Neuronal stem cell (in vitro differentiated cells): ENCODE measurements at regions not wholly inside any gene's neighbourhood (a gene's known extent, or its start where the extent isn't known, plus 50 kb on each side); places are given as distances from the start of the nearest gene placed in this dataset.

Source experiments
- DNase-seq: peaks from one replicate; pipeline ENCODE4 v3.0.0-alpha.2; 2013; ENCODE audit warnings: low spot score
- H2AFZ ChIP-seq: one replicate; pipeline ENCODE4 v1.6.1; 2013; ENCODE audit warnings: mild to moderate bottlenecking, low read length, inconsistent platforms
- H2AK5ac ChIP-seq: 2 replicates; pipeline ENCODE4 v1.6.1; 2013; ENCODE audit warnings: low read depth, mild to moderate bottlenecking, inconsistent platforms, low read length, moderate library complexity, mixed read lengths
- H2BK120ac ChIP-seq: 2 replicates; pipeline ENCODE4 v1.6.1; 2013; ENCODE audit warnings: low read depth, mild to moderate bottlenecking, inconsistent platforms, low read length, moderate library complexity, mixed read lengths
- H2BK12ac ChIP-seq: one replicate; pipeline ENCODE4 v1.6.1; 2013; ENCODE audit warnings: low read length, inconsistent platforms
- H2BK15ac ChIP-seq: 2 replicates; pipeline ENCODE4 v1.6.1; 2013; ENCODE audit warnings: mild to moderate bottlenecking, low read length, inconsistent platforms, mixed read lengths
- H2BK5ac ChIP-seq: one replicate; pipeline ENCODE4 v1.6.1; 2013; ENCODE audit warnings: inconsistent platforms, mild to moderate bottlenecking, low read length, moderate library complexity
- H3K14ac ChIP-seq: one replicate; pipeline ENCODE4 v1.6.1; 2013; ENCODE audit warnings: low read length, inconsistent platforms
- H3K18ac ChIP-seq: 2 replicates; pipeline ENCODE4 v1.6.1; 2013; ENCODE audit warnings: low read length, inconsistent platforms
- H3K23ac ChIP-seq: 2 replicates; pipeline ENCODE4 v1.6.1; 2013; ENCODE audit warnings: low read depth, mild to moderate bottlenecking, mixed read lengths, low read length, inconsistent platforms; ENCODE audit not compliant: poor library complexity
- H3K27ac ChIP-seq: replicated peaks from 3 replicates; pipeline ENCODE4 v1.5.1; 2013; ENCODE audit warnings: low read length, inconsistent platforms
- H3K27me3 ChIP-seq, 3 experiments: 2 replicates each; pipeline ENCODE4 v1.6.1; 2013; ENCODE audit warnings: low read length in 3 of 3, mild to moderate bottlenecking in 2 of 3, inconsistent platforms in 1 of 3, low read depth in 1 of 3, mixed read lengths in 1 of 3, moderate library complexity in 1 of 3; ENCODE audit not compliant: control insufficient read depth in 3 of 3, insufficient read depth in 3 of 3
- H3K36me3 ChIP-seq, 2 donors: replicated peaks in 1 of 2; 2 replicates each; pipeline ENCODE4 v1.6.1; 2013; ENCODE audit warnings: low read length in 2 of 2; ENCODE audit not compliant: control insufficient read depth in 2 of 2, insufficient read depth in 2 of 2
- H3K4ac ChIP-seq: 2 replicates; pipeline ENCODE4 v1.6.1; 2013; ENCODE audit warnings: inconsistent platforms, mild to moderate bottlenecking, low read length, moderate library complexity
- H3K4me1 ChIP-seq, 2 donors: 1 replicate in 1 of 2; 2 replicates in 1 of 2; pipeline ENCODE4 v1.6.1; 2013; ENCODE audit warnings: low read length in 2 of 2, low read depth in 1 of 2; ENCODE audit not compliant: control insufficient read depth in 2 of 2, insufficient read depth in 1 of 2
- H3K4me2 ChIP-seq: one replicate; pipeline ENCODE4 v1.6.1; 2013; ENCODE audit warnings: mild to moderate bottlenecking, low read length, inconsistent platforms; ENCODE audit not compliant: insufficient read depth, poor library complexity, severe bottlenecking
- H3K4me3 ChIP-seq, 2 donors: 2 replicates each; pipeline ENCODE4 v1.5.1; 2013; ENCODE audit warnings: low read length in 2 of 2, mild to moderate bottlenecking in 2 of 2, inconsistent platforms in 1 of 2, moderate library complexity in 1 of 2
- H3K79me1 ChIP-seq: one replicate; pipeline ENCODE4 v1.6.1; 2013; ENCODE audit warnings: low read depth, mild to moderate bottlenecking, inconsistent platforms, low read length, moderate library complexity
- H3K9ac ChIP-seq: one replicate; pipeline ENCODE4 v1.6.1; 2013; ENCODE audit warnings: mild to moderate bottlenecking, low read depth, low read length, inconsistent platforms; ENCODE audit not compliant: poor library complexity
- H3K9me3 ChIP-seq, 2 donors: replicated peaks in 1 of 2; 2 replicates each; pipeline versions ENCODE3 to v1.6.1; 2013; ENCODE audit warnings: low read length in 2 of 2, mild to moderate bottlenecking in 2 of 2, inconsistent platforms in 1 of 2, low read depth in 1 of 2, mixed read lengths in 1 of 2, moderate library complexity in 1 of 2; ENCODE audit not compliant: control insufficient read depth in 2 of 2, insufficient read depth in 1 of 2
- H4K8ac ChIP-seq: one replicate; pipeline ENCODE4 v1.6.1; 2013; ENCODE audit warnings: low read depth, mild to moderate bottlenecking, inconsistent platforms, low read length, moderate library complexity
- H4K91ac ChIP-seq: one replicate; pipeline ENCODE4 v1.6.1; 2013; ENCODE audit warnings: low read length, low read depth, mild to moderate bottlenecking, inconsistent platforms; ENCODE audit not compliant: poor library complexity
- WGBS, 2 donors: extraction: QIAGEN DNeasy Blood & Tissue Kit; methylation state at CpG; one replicate each; pipeline ENCODE4 v1.1.7; 2013; ENCODE audit warnings: missing lambda C conversion rate in 2 of 2, mixed read lengths in 1 of 2; ENCODE audit not compliant: insufficient read length in 2 of 2, insufficient replicate concordance in 1 of 2; ENCODE audit errors: extremely low coverage in 2 of 2; 5-methylcytosine and 5-hydroxymethylcytosine counted together

DNA sequence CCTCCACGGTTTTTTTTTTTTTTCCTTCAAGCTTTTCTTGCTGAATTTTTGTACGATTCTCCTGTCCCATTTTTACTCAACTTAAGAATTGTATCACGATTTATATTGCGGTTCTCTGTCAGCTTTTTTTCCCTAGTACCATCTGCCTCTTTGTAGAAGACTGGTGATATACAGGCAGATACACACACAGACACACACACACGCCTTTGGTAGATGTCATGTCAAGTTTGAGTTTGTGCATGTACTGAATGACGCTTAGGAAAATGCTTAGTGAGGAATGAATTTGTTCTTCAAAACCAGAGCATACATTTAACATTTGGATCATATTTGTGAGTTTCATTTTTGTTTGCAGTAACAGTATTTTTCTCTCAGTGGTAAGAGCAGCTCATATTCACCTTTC, 82.0 kb upstream of the MBNL2 start:
- DNase-seq, result no peak
- H3K4me3 ChIP-seq, result no peak overlapping the region
- H3K14ac ChIP-seq, result no peak overlapping the region
- no peaks in the 10 kb centered on the region for H3K79me1 ChIP-seq
- no peak overlapping the region for H2AFZ ChIP-seq
- H2BK15ac ChIP-seq, result no peak overlapping the region
- no peak overlapping the region for H2BK120ac ChIP-seq
- H3K4me2 ChIP-seq, result no peak overlapping the region
- H3K9ac ChIP-seq, result no peak overlapping the region
- H4K91ac ChIP-seq, result no peak overlapping the region
- no peak overlapping the region for H2BK5ac ChIP-seq
- H3K9me3 ChIP-seq, result no peaks in the 10 kb centered on the region
- H3K27me3 ChIP-seq, result peaks cover 0 to 9% (median 0%) of the 10 kb centered on the region in 3 experiments
- no CpG with 5 or more reads among the region's 6 CpGs for WGBS, 2 donors
- no peak overlapping the region for H3K4ac ChIP-seq
- H4K8ac ChIP-seq, result no peak overlapping the region
- no peak overlapping the region for H2BK12ac ChIP-seq
- H3K36me3 ChIP-seq, result no peaks in the 10 kb centered on the region
- no peak overlapping the region for H3K18ac ChIP-seq
- H3K23ac ChIP-seq, result no peak overlapping the region
- H2AK5ac ChIP-seq, result no peak overlapping the region
- H3K4me1 ChIP-seq, result peaks cover 0 to 8% of the 10 kb centered on the region in 2 donors
- no peak overlapping the region for H3K27ac ChIP-seq

DNA sequence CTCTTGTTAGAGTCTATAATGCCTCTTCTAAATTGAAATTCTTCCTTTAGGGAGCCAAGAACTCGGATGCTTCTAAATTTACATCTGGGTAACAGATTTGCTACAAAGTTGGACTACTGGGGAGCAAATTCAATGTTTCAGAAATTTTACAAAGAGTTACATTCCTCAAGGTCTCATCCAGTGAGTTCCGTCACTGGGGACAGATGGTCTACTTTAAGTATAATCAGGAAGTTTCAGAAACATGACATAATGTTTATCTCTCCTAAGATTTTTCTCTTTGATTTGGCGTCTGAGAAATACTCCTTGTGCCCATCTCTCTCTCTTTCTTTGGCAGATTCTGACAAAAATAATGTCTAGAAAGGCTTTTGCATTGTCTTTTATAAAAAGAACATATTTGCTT, 81.5 kb upstream of the MBNL2 start:
- Histone ChIP-seq H3K4ac (no peak overlapping the region), H3K14ac (no peak overlapping the region), H2AK5ac (no peak overlapping the region), H4K91ac (no peak overlapping the region), H3K18ac (no peak overlapping the region), H3K4me2 (no peak overlapping the region), H3K79me1 (no peaks in the 10 kb centered on the region), H2BK15ac (no peak overlapping the region), H3K27ac (no peak overlapping the region), H3K23ac (no peak overlapping the region), H2AFZ (no peak overlapping the region), H3K9me3 (no peaks in the 10 kb centered on the region), H3K4me1 (peaks cover 0 to 8% of the 10 kb centered on the region in 2 donors), H3K9ac (no peak overlapping the region), H3K4me3 (no peak overlapping the region), H3K36me3 (no peaks in the 10 kb centered on the region), H3K27me3 (peaks cover 0 to 9% (median 0%) of the 10 kb centered on the region in 3 experiments), H2BK120ac (no peak overlapping the region), H4K8ac (no peak overlapping the region), H2BK12ac (no peak overlapping the region), H2BK5ac (no peak overlapping the region)
- DNase-seq, result no peak
- WGBS, 2 donors, result no CpG with 5 or more reads among the region's 3 CpGs

GRCh38 chr13:97141097-97141496, 81.0 kb upstream of the MBNL2 start:
- Histone ChIP-seq H3K27ac (no peak overlapping the region), H4K8ac (no peak overlapping the region), H3K23ac (no peak overlapping the region), H2BK12ac (no peak overlapping the region), H3K79me1 (no peaks in the 10 kb centered on the region), H3K9ac (no peak overlapping the region), H3K4me1 (peaks cover 0 to 8% of the 10 kb centered on the region in 2 donors), H3K18ac (no peak overlapping the region), H3K4ac (no peak overlapping the region), H3K9me3 (no peaks in the 10 kb centered on the region), H3K14ac (no peak overlapping the region), H2AFZ (no peak overlapping the region), H4K91ac (no peak overlapping the region), H3K27me3 (peaks cover 0 to 9% (median 0%) of the 10 kb centered on the region in 3 experiments), H2BK120ac (no peak overlapping the region), H2BK15ac (no peak overlapping the region), H2AK5ac (no peak overlapping the region), H3K4me3 (no peak overlapping the region), H3K36me3 (no peaks in the 10 kb centered on the region), H2BK5ac (no peak overlapping the region), H3K4me2 (no peak overlapping the region)
- WGBS, 2 donors, result no CpG with 5 or more reads among the region's 3 CpGs
- no peak for DNase-seq

DNA sequence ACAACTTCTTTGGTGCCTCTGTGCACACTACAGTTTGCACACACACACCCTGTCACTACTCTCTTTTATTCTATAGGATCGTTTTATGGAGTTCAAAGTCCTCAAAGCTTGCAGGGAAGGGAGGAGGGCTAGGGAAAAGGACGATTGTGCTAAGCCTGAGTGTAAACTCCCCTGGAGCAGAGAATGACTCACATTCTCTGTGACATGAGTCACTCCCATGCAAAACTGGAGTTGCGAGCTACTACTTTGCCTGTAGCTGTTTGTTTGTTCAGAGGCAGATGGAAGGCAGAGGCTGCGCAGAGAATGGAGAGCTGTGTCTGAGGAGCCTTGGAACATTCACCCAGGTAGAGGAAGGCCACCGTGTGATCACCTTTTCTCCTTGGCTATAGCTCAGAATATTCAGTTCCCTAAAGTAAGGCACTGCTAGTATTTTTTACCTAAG, 80.5 kb upstream of the MBNL2 start:
- no peak overlapping the region for H3K9ac ChIP-seq
- no peak overlapping the region for H4K8ac ChIP-seq
- H3K36me3 ChIP-seq, result no peaks in the 10 kb centered on the region
- no peak overlapping the region for H2AK5ac ChIP-seq
- H3K14ac ChIP-seq, result no peak overlapping the region
- H2AFZ ChIP-seq, result peak overlapping the region; percentile 26
- H3K79me1 ChIP-seq, result no peaks in the 10 kb centered on the region
- no peaks in the 10 kb centered on the region for H3K9me3 ChIP-seq
- H3K4me3 ChIP-seq, result no peak overlapping the region
- no peak overlapping the region for H3K18ac ChIP-seq
- DNase-seq, result peak; percentile 23
- no peak overlapping the region for H2BK5ac ChIP-seq
- H3K27ac ChIP-seq, result no peak overlapping the region
- peaks cover 0 to 8% of the 10 kb centered on the region in 2 donors for H3K4me1 ChIP-seq
- no peak overlapping the region for H2BK15ac ChIP-seq
- no peak overlapping the region for H4K91ac ChIP-seq
- H2BK12ac ChIP-seq, result no peak overlapping the region
- no peak overlapping the region for H3K4me2 ChIP-seq
- H3K4ac ChIP-seq, result no peak overlapping the region
- no peak overlapping the region for H2BK120ac ChIP-seq
- peaks cover 0 to 9% (median 0%) of the 10 kb centered on the region in 3 experiments for H3K27me3 ChIP-seq
- no peak overlapping the region for H3K23ac ChIP-seq
- no CpG with 5 or more reads among the region's 5 CpGs for WGBS, 2 donors
